Astrocyte of the spinal cord (primary cell): ENCODE measurements at regions not wholly inside any gene's neighbourhood (a gene's known extent, or its start where the extent isn't known, plus 50 kb on each side); places are given as distances from the start of the nearest gene placed in this dataset.

Experiments
- DNase-seq: peaks from one replicate; pipeline ENCODE4 v3.0.0; 2011; ENCODE audit warnings: low read depth, low spot score
- H3K4me3 ChIP-seq: 2 replicates; pipeline ENCODE4 v1.5.1; 2011; ENCODE audit warnings: low read depth, mild to moderate bottlenecking, low read length, moderate library complexity
- in situ Hi-C: cut with HindIII; loops from 2 replicates; pipeline ENCODE4 v1.10.0; 2017; ENCODE audit warnings: low sequenced_read_pairs
- TF ChIP-seq, protein P1 (sequence below): IDR thresholded peaks from 2 replicates; pipeline ENCODE4 v1.5.1; 2012; ENCODE audit warnings: low read depth, mild to moderate bottlenecking, low read length, inconsistent platforms

- TF ChIP-seq, protein P1, sequence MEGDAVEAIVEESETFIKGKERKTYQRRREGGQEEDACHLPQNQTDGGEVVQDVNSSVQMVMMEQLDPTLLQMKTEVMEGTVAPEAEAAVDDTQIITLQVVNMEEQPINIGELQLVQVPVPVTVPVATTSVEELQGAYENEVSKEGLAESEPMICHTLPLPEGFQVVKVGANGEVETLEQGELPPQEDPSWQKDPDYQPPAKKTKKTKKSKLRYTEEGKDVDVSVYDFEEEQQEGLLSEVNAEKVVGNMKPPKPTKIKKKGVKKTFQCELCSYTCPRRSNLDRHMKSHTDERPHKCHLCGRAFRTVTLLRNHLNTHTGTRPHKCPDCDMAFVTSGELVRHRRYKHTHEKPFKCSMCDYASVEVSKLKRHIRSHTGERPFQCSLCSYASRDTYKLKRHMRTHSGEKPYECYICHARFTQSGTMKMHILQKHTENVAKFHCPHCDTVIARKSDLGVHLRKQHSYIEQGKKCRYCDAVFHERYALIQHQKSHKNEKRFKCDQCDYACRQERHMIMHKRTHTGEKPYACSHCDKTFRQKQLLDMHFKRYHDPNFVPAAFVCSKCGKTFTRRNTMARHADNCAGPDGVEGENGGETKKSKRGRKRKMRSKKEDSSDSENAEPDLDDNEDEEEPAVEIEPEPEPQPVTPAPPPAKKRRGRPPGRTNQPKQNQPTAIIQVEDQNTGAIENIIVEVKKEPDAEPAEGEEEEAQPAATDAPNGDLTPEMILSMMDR: no peak
- in situ Hi-C loops: no loop called here
- no peak overlapping the region for H3K4me3 ChIP-seq
- DNase-seq: no peak
These were observed 476.4 kb downstream of the HS3ST3B1 start for GRCh38 chr17:14777291-14777690.

GRCh38 chr17:14776791-14777190 lies 475.9 kb downstream of the HS3ST3B1 start:
- TF ChIP-seq, protein P1: no peak
- no peak overlapping the region for H3K4me3 ChIP-seq
- in situ Hi-C loops: no loop called here
- DNase-seq: peak; percentile 48

DNA sequence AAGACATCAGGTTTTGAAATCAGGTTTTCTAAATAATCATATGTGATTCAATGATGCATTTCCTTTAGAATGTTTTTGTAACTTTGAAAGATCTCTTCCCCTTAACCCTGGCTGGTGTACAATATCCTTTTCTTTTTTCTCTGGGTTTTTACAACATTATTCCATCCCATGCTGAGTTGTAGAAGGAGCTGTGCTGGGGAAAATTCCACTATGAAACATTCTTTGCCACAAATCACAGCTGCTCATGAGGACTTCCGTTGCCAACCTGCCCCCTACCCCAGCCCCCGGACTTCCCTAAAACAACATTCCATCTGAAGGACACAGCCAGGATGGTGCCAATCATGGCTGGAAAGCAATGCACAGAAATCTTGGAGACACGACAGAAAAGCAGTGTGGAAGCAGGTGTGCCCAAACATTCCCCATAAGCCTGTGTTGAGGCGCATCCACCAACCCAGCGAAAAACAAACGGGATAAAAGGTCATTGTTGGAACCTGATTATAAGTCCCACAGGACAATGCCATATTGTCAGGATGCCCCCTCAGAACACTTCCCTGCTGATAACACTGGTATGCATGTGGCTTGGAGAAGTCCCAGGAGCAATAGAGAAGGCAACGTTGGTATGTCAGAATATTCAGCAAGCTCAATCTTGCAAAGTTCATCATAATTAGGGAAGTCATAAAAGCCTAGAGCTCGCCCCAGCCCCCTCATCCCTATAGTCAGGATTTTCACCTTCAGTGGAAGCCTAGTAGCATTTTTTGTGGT lies 475.0 kb downstream of the HS3ST3B1 start:
- in situ Hi-C loops: no loop called here
- no peak overlapping the region for H3K4me3 ChIP-seq
- TF ChIP-seq, protein P1: no peak
- peak; percentile 48 for DNase-seq

- TF ChIP-seq, protein P1: no peak
- no peak for DNase-seq
- no peak overlapping the region for H3K4me3 ChIP-seq
- in situ Hi-C loops: no loop called here
These were observed 473.9 kb downstream of the HS3ST3B1 start for GRCh38 chr17:14774774-14775173.

DNA sequence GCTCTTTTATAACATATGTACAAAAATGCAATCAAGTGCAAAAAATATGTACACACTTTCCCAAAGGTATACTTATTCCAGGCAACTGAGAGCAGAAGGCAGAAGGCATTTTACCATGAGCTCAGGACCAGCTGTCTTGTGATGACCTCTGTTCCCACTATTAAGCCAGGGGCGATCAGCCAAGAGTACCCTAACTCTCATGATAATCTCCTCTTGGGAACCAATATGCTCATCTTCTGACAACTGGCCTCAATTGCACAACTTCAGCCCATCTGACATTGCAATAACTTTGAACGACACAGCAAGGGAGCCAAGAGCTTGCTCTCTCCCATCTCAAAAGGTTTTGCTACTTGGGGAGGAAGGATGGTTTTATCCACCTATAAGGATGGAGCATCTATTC lies 471.9 kb downstream of the HS3ST3B1 start:
- in situ Hi-C loops: no loop called here
- no peak overlapping the region for H3K4me3 ChIP-seq
- TF ChIP-seq, protein P1: no peak
- no peak for DNase-seq

DNA sequence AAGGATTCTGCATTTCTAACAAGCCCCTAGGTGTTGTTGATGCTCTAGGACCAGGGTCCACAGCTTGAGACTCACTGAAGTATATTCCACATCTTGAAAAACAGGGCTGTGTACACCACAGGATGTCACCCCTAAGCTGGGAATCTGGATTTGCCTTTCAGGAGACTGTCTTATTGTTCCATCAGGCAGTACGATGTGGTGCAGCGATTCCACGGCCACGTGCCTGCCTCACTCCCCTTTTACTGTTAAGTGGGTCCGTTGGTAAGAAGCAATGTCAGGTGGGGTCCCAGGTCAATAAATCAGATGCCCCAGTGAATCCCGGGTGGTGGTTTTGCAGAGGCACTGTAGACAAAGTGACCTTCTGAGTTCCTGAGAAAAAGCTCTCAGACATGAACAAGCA lies 470.7 kb downstream of the HS3ST3B1 start:
- H3K4me3 ChIP-seq: no peak overlapping the region
- TF ChIP-seq, protein P1: no peak
- DNase-seq: no peak
- in situ Hi-C loops: no loop called here

GRCh38 chr17:14768923-14769322 lies 468.0 kb downstream of the HS3ST3B1 start:
- H3K4me3 ChIP-seq: no peak overlapping the region
- TF ChIP-seq, protein P1: no peak
- DNase-seq: no peak
- in situ Hi-C loops: no loop called here
